GM21515 (cell line): ENCODE measurements at regions not wholly inside any gene's neighbourhood (a gene's known extent, or its start where the extent isn't known, plus 50 kb on each side); places are given as distances from the start of the nearest gene placed in this dataset.

Source experiments
- ATAC-seq: cut with Tn5 transposase; IDR thresholded peaks from one replicate; pipeline ENCODE4 v1.9.1; 2021; ENCODE audit not compliant: unreplicated experiment

- no peak for ATAC-seq
Measured at GRCh38 chr3:77947671-77948070, 907.8 kb downstream of the ROBO2 start.

GRCh38 chr3:77967621-77968020 lies 927.7 kb downstream of the ROBO2 start:
- no peak for ATAC-seq

GRCh38 chr3:77976079-77976478 lies 936.2 kb downstream of the ROBO2 start:
- no peak for ATAC-seq

- ATAC-seq, result no peak
Measured at GRCh38 chr3:78003090-78003489, 963.2 kb downstream of the ROBO2 start.

GRCh38 chr3:78004571-78004970 lies 964.7 kb downstream of the ROBO2 start:
- ATAC-seq, result no peak

GRCh38 chr3:78013653-78014052 lies 973.8 kb downstream of the ROBO2 start:
- no peak for ATAC-seq

- ATAC-seq, result no peak
Measured at GRCh38 chr3:78015856-78016255, 976.0 kb downstream of the ROBO2 start.

GRCh38 chr3:78021710-78022109 lies 981.8 kb downstream of the ROBO2 start:
- no peak for ATAC-seq

GRCh38 chr3:78022232-78022631 lies 982.3 kb downstream of the ROBO2 start:
- ATAC-seq, result no peak

GRCh38 chr3:78023257-78023656 lies 983.4 kb downstream of the ROBO2 start:
- no peak for ATAC-seq

GRCh38 chr3:78025916-78026315 lies 986.0 kb downstream of the ROBO2 start:
- ATAC-seq, result no peak

- ATAC-seq, result no peak
Measured at GRCh38 chr3:78026318-78026828, 986.5 kb downstream of the ROBO2 start.

GRCh38 chr3:78029775-78030174 lies 989.9 kb downstream of the ROBO2 start:
- no peak for ATAC-seq

GRCh38 chr3:78035131-78035641 lies 995.3 kb downstream of the ROBO2 start:
- ATAC-seq, result no peak

GRCh38 chr3:78041486-78041885 lies 1001.6 kb downstream of the ROBO2 start:
- no peak for ATAC-seq

- ATAC-seq, result no peak
Measured at GRCh38 chr3:78046566-78046965, 1006.7 kb downstream of the ROBO2 start.

GRCh38 chr3:78048698-78049097 lies 1008.8 kb downstream of the ROBO2 start:
- ATAC-seq, result no peak

- no peak for ATAC-seq
Measured at GRCh38 chr3:78049521-78049920, 1009.6 kb downstream of the ROBO2 start.

- no peak for ATAC-seq
Measured at GRCh38 chr3:78050276-78051065, 1010.6 kb downstream of the ROBO2 start.

GRCh38 chr3:78052746-78053145 lies 1012.8 kb downstream of the ROBO2 start:
- ATAC-seq, result no peak

- ATAC-seq, result no peak
Measured at GRCh38 chr3:78066287-78066686, 1026.4 kb downstream of the ROBO2 start.

- ATAC-seq, result no peak
Measured at GRCh38 chr3:78070188-78070587, 1030.3 kb downstream of the ROBO2 start.

- ATAC-seq, result no peak
Measured at GRCh38 chr3:78076379-78076778, 1036.5 kb downstream of the ROBO2 start.
